ENCODE measurements at regions not wholly inside any gene's neighbourhood (a gene's known extent, or its start where the extent isn't known, plus 50 kb on each side); places are given as distances from the start of the nearest gene placed in this dataset.

- Histone ChIP-seq H3K4me2 (ENCODE audit: insufficient read depth, low read length) (no peak overlapping the region), H3K9ac (replicated peaks; ENCODE audit: extremely low read depth, insufficient read depth, low read length) (no peak overlapping the region), H3K4me3 (replicated peaks in 1 of 3; ENCODE audit: insufficient read depth in 1 of 3, low read depth in 1 of 3, low read length in 3 of 3) (no peak overlapping the region), H3K27ac (ENCODE audit: insufficient read depth, low read depth, low read length) (no peak overlapping the region), H4K20me1 (replicated peaks; ENCODE audit: control insufficient read depth, extremely low read depth, insufficient read depth, low read length) (no peaks in the 10 kb centered on the region), H3K27me3 (ENCODE audit: control insufficient read depth in 2 of 2, insufficient read depth in 2 of 2, low read length in 2 of 2) (no peaks in the 10 kb centered on the region), H2AFZ (ENCODE audit: low read depth, low read length) (no peak overlapping the region), H3K9me1 (replicated peaks; ENCODE audit: control insufficient read depth, extremely low read depth, insufficient read depth, low read length) (no peaks in the 10 kb centered on the region), H3K9me3 (replicated peaks; ENCODE audit: control insufficient read depth, insufficient read depth, low read length) (no peaks in the 10 kb centered on the region), H3K79me2 (ENCODE audit: control insufficient read depth, insufficient read depth, low read length) (no peaks in the 10 kb centered on the region), H3K36me3 (ENCODE audit: control insufficient read depth in 2 of 2, extremely low read depth in 1 of 2, insufficient read depth in 2 of 2, low read length in 2 of 2) (no peaks in the 10 kb centered on the region), H3K4me1 (ENCODE audit: control insufficient read depth, extremely low read depth, insufficient read depth, low read length) (no peaks in the 10 kb centered on the region)
- DNase-seq (ENCODE audit: low read depth, low spot score) (no peak), FAIRE-seq (no peak)
- intact Hi-C loops (cut with micrococcal nuclease) (no loop called here), dilution Hi-C loops (cut with MboI; ENCODE audit: extremely low pct_ligation_motif_present, low sequenced_read_pairs) (no loop called here)
- no TSS peak for BruUV-seq (replicated peaks)
- CTCF ChIA-PET = interaction anchor here (0.7 to 6.8 kb wide), 6 partner anchors 26 to 1915 kb away, joined by 3 to 207 read pairs (median 18); partner anchors contain the start of gene LPIN3
- POLR2A ChIA-PET = interaction anchor here (0.7 kb wide), 1 partner anchor 232 kb away, joined by 3 read pairs; no protein-coding TSS in a partner anchor
- no peak for TF ChIP-seq POLR2A (IDR thresholded peaks at IDR 0.05; ENCODE audit: low read depth, low read length)
- no peak for TF ChIP-seq CTCF (IDR thresholded peaks at IDR 0.05; ENCODE audit: extremely low read depth in 1 of 2, insufficient read depth in 1 of 2, low read depth in 1 of 2, low read length in 2 of 2)
- TF ChIP-seq MAX (IDR thresholded peaks at IDR 0.05; ENCODE audit: insufficient read depth, insufficient read length) = no peak
- TF ChIP-seq FOS (IDR thresholded peaks at IDR 0.05; ENCODE audit: borderline replicate concordance, insufficient read depth, low read length) = no peak
- TF ChIP-seq POLR2AphosphoS5 (IDR thresholded peaks at IDR 0.05; ENCODE audit: insufficient read depth, low read depth, low read length) = no peak
- TF ChIP-seq GATA2 (IDR thresholded peaks at IDR 0.05; ENCODE audit: insufficient read depth, insufficient read length, low read depth, low read length) = no peak
- no peak for TF ChIP-seq MYC (IDR thresholded peaks at IDR 0.05; ENCODE audit: low read depth, low read length)
- no peak for TF ChIP-seq EZH2 (IDR thresholded peaks at IDR 0.05; ENCODE audit: borderline replicate concordance, low read depth, low read length, severe bottlenecking)
- TF ChIP-seq JUN (IDR thresholded peaks at IDR 0.05; ENCODE audit: borderline replicate concordance, insufficient read depth, insufficient read length, low read depth) = no peak
Observed at GRCh38 chr20:40965671-40966070, 63.0 kb upstream of the TOP1 start.
